HG03175 (cell line): ENCODE measurements at regions not wholly inside any gene's neighbourhood (a gene's known extent, or its start where the extent isn't known, plus 50 kb on each side); places are given as distances from the start of the nearest gene placed in this dataset.
"Not testable (repeated sequence)": the region's sequence is repeated elsewhere in the genome, so short reads cannot be mapped to it uniquely, and the experiment has no call there.

Experiments
- ATAC-seq: cut with Tn5 transposase; IDR thresholded peaks from one replicate; pipeline ENCODE4 v1.9.1; 2021; ENCODE audit warnings: mild to moderate bottlenecking, moderate library complexity; ENCODE audit not compliant: unreplicated experiment

GRCh38 chr12:60630796-60631195 lies 1035.0 kb downstream of the SLC16A7 start:
- ATAC-seq = no peak

GRCh38 chr12:60644076-60644475 lies 1048.2 kb downstream of the SLC16A7 start:
- no peak for ATAC-seq

DNA sequence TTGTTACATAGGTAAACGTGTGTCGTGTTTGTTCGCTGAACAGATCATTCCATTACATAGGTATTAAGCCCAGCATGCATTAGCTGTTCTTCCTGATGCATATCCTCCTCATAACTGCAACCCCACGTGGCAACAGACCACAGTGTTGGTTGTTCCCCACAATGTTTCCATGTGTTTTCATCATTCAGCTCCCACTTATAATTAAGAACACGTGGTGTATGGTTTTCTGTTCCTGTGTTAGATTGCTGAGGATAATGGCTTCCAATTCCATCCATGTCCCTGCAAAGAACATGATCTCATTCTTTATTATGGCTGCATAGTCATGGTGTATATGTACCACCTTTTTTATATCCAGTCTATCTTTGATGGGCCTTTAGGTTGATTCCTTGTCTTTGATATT lies 1071.1 kb downstream of the SLC16A7 start:
- ATAC-seq = no peak

GRCh38 chr12:60672949-60673348 lies 1077.1 kb downstream of the SLC16A7 start:
- ATAC-seq = no peak

DNA sequence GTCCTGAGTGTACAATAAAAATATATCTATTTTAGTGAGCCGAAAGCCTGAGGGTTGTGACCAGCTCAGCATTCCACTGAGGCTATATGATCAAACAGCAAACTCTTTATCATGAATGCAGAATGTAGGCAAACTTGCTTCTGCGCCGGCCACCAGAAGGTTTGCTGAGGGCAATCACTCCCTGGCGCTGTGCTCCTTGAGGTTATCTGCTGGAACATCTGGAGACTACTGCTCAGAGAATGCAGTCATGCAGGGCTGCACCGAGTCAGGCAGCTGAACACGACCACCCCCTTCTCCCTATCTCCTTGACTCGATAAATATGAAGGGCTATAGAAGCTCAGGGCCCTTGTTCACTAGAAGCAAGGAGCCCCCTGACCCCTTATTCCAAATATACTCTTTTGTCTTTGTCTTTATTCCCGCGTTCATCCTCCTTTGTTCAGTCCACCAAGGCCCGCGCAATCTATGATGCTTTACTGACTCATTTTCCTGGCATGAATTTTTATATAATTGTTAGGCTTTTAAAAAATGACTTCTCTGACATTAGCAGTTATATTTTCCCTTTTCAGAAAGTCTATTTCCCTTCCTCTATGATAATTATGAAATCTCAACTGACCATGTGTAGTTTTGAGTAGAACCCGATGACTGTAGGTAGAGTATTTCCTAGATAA lies 1089.3 kb downstream of the SLC16A7 start:
- ATAC-seq = no peak

GRCh38 chr12:60689137-60689536 lies 1093.3 kb downstream of the SLC16A7 start:
- no peak for ATAC-seq

GRCh38 chr12:60693019-60693626 lies 1097.3 kb downstream of the SLC16A7 start:
- no peak for ATAC-seq

DNA sequence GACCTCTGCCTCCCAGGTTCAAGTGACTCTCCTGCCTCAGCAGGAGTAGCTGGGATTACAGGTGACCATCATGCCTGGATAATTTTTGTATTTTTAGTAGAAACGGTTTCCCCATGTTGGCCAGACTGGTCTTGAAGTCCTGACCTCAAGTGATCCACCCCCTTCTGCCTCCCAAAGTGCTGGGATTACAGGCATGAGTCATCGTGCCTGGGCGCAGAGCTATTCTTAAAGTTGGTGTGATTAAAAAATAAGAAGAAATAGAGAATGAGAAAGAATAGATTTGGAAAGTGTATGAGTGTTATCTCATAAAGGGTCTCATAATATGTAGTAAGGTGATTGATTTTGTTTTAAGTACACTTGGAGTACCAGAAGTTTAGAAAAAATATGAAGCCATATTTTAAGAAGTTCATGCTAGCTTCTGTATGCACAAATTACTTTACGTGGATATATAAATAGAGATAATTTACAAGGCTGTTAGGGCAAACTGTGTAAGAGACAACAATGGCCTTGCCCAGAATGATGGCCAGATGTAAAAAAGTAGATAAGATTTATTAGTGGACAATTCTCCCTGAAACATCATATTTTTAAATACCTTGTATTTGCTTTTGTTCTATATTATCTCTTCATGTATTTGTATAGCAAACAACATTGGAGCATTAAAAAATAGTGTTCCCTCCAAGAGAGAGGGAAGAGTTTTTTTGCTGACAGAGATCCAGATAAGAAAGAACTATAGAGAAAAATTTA lies 1108.5 kb downstream of the SLC16A7 start:
- ATAC-seq = no peak

- no peak for ATAC-seq
Measured at GRCh38 chr12:60710246-60710645, 1114.4 kb downstream of the SLC16A7 start.

DNA sequence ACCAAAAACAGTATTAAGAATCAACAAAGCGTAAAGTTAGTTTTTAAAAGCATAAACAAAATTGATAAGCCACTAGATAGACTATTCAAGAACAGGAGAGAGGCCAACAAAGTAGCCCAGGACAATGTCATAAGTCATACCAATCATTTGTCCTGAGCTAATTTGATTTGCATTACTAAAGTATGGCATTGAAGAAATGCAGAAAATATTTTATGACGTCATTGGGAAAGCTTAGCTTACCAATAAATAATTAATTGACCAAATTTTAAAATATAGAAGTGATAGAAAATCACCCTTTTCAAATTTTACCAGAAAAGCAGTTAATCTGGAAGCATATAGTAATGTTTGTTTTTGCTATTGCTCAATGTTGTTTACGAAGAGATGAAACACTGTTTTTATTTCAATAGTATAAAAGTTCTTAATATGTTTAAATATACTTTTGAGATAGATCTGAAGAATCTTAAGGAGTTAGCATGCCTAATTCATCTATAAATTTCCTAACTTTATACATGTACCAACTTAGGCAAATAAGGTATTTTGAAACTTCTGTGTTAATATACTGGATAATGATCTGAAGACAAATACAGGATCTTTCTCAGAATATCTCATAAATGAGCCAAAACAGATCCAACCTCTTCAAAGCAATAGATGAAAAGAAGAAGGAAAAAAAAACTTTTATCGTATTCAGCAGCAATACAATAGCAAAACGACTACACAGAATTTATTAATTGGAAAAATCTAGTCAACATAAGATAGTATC lies 1118.5 kb downstream of the SLC16A7 start:
- no peak for ATAC-seq

- ATAC-seq = no peak
Measured at GRCh38 chr12:60724475-60724874, 1128.6 kb downstream of the SLC16A7 start.

DNA sequence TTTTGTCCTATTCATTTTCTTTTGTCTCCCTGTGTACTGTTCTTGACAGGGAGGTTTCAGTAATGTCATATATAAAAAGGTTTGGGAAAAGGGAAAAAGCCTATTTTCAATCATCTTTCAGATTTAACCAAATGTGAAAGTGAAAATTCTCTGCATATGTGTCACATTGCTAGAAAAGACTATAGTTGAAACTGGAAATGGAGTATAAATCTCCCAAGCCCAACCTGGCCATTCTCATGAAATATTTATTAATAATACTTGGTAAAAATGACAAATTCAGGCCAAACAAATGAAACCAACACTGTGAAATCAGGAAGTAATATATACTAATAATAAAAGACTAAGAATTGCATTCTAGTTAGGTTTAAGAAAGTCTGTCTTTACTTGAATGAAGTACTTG lies 1129.2 kb downstream of the SLC16A7 start:
- no peak for ATAC-seq

- no peak for ATAC-seq
Measured at GRCh38 chr12:60752589-60752988, 1156.8 kb downstream of the SLC16A7 start.

DNA sequence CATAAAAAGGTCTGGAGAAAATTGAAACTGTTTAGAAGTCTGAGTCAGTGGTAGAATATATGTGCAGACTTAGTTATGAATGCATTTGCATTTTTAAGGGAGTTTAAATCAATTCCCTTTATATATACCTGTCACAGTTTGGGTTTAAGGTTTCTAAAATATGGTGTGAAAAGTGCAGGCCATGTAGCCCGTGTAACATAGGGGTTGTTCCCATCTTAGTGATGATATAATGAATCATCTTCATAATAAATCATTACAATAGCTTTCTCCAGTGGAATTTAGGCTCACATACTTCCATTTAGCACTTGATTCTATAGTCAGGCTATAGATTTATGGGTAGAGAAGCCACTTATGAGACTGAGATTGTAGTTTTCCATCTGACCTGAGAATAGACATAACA lies 1162.4 kb downstream of the SLC16A7 start:
- no peak for ATAC-seq

- no peak for ATAC-seq
Measured at GRCh38 chr12:60760965-60761364, 1165.1 kb downstream of the SLC16A7 start.

GRCh38 chr12:60801166-60801565 lies 1205.3 kb downstream of the SLC16A7 start:
- ATAC-seq = not testable (repeated sequence)

- ATAC-seq = no peak
Measured at GRCh38 chr12:60803147-60803546, 1207.3 kb downstream of the SLC16A7 start.

DNA sequence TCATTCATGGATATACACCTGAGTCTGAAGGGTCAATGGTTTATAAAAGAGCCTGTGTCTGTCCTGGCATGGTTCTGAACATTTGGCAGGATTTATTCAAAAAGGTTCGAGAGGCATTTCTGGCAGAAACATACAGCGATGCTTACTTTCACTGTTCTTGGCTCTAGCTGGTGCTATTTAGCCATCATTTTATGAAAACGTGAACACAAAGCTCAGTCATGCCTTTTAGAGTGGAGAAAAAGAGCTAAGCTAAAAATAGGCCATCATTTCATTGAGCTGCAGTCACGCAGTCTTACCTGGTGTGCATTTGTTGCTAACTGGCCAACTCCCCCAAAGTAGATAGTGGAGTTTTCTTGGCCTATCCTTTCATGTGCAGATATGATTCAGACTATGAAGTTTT lies 1209.5 kb downstream of the SLC16A7 start:
- no peak for ATAC-seq

- no peak for ATAC-seq
Measured at GRCh38 chr12:60819794-60820193, 1224.0 kb downstream of the SLC16A7 start.

DNA sequence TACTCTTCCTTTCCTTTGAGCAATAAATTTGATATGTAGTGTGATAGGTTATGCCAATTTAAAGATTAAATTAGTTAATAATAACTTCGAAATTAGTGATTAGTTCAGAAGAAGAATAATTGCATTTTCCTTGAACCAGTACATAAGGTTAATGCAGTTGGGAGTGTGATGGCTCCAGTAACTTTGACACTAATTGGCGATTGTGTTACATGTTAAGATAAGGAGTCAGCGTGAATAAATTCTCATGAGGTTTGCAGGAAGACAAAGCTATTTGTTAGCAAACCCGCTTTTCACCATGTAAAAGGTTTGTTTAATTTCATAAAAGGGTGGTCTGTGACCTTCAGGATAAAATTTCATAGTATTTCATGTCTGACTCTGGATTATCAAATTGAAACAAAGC lies 1226.8 kb downstream of the SLC16A7 start:
- ATAC-seq = no peak

GRCh38 chr12:60830381-60830780 lies 1234.6 kb downstream of the SLC16A7 start:
- no peak for ATAC-seq
